ENCODE measurements at regions not wholly inside any gene's neighbourhood (a gene's known extent, or its start where the extent isn't known, plus 50 kb on each side); places are given as distances from the start of the nearest gene placed in this dataset.

- no peak for DNase-seq
Measured at GRCh38 chr12:76256904-76257303, 91.3 kb downstream of the BBS10 start.

DNA sequence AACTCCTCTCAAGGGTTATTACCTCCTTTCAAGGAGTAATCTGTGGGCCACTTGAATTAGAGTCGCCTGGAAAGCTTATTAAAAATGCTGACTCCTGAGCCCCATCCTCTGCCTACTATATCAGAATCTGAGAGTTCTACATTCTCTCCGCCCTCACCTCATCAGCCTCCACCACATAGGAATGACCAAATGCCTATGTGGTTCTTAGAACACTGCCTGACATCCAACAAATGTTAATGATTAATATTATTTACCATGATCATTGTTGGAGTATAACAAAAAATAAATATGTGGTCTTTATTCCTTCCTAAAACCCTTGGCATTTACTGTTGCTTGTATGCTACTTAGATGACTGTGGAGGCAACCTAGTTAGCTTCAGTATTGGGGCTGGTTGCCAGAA lies 91.9 kb downstream of the BBS10 start:
- DNase-seq, result no peak

DNA sequence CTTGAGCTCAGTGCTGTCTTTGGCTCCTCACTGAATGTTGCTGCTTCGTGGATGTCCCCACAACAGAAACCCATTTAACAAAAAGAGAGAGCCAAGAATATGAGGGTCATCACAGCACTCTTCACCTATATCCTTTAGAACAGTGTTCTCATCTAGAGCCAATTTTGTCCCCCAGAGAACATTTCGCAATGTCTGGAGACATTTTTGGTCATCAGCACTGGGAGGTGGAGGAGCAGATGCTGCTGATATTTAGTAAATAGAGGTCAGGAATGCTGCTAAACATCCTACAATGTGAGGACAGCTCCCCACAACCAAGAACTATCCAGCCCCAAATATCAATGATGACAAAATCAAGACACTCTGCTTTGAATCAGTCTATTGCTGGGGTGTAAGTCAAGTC lies 92.5 kb downstream of the BBS10 start:
- DNase-seq, result no peak

DNA sequence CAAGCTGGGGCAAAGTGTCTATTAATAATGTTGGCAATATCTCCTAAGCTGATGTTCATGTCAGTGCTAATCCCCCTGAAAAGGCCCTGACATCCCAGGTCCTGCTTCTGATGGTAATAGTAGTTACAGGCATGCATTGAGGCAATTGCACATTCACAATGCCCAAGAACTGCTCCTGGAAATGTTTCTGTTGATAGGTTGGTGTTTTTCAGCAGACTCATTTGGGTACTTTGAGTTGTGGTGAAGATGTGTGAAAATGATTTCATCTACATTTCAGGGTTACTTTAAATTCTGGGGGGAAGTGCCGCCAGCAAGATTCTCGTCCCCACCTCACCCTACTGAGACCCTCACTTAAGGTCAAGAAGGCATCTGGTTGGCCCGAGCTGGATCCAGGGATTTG lies 92.9 kb downstream of the BBS10 start:
- DNase-seq, result no peak

- DNase-seq, result no peak
Measured at GRCh38 chr12:76252031-76252430, 96.2 kb downstream of the BBS10 start.

- DNase-seq, result no peak
Measured at GRCh38 chr12:76250256-76250655, 98.0 kb downstream of the BBS10 start.

DNA sequence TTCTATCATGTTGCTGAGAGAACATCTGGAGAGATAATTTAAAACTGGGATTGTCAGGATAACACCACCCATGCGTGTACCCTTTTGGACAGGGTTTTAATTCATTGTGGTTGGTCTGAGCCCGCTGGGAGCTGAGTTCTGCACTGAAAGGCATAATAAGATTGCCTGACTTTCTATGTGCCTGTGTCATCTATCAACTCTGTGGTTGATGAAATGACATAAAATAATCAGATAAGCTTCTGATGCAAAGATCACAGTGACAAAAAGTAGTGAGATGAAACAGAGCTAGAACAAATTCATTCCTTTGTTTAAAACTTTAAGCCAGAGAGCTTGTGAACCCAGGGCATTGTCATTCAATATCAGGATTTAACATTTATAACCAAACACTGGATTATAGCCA lies 98.7 kb downstream of the BBS10 start:
- no peak for DNase-seq

DNA sequence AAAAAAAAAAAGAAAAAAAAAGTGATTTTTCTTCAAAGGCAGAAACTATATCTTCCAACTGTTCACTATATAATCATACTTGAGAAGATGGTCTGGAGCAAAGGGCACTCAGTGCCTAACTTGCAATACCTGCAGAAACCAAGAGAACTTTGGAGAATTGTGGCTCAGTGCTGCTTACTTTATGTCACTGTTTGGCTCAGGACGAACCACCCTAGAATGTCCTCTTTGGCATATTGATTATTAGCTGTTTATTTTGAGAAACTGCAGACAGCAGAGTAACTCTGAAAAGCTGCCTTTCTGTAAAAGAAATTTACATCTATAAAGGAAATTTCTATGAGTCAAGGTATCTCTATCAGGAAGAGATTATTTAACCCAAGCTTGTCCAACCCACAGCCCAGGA lies 100.2 kb downstream of the BBS10 start:
- no peak for DNase-seq

DNA sequence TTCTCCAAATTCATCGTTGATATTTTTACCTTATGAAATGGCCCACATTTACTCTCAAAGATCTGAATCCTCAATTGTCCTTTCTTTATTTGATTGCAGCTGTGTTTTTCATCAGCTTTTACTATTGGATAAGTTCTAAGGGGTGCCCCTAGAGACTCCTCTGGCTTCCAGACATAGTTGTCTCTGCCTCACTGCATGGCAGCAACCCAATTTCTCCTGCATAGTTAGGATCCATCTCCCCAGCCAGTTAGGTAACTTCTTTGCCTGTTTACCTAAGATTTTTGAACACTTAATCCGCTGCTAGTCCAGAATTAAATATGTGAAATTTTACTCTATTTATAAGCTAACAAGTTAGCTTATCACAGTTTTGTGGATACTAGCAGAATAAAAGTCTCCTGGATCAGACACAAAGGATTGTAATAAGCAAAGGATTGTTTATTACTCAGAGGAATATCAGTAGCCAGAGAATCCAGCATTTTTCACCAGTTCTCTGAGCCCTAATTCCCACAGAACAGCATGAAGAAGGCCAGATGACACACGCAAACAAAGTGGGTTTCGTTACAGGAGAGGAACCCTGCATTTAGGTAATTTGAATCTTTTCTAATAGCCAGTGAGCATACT lies 101.1 kb downstream of the BBS10 start:
- no peak for DNase-seq

GRCh38 chr12:76246611-76247010 lies 101.6 kb downstream of the BBS10 start:
- DNase-seq, result no peak

GRCh38 chr12:76244300-76244699 lies 103.9 kb downstream of the BBS10 start:
- DNase-seq, result no peak

- DNase-seq, result no peak
Measured at GRCh38 chr12:76242813-76243550, 105.2 kb downstream of the BBS10 start.

- no peak for DNase-seq
Measured at GRCh38 chr12:76241371-76241770, 106.8 kb downstream of the BBS10 start.

- DNase-seq, result no peak
Measured at GRCh38 chr12:76240281-76240680, 107.9 kb downstream of the BBS10 start.

DNA sequence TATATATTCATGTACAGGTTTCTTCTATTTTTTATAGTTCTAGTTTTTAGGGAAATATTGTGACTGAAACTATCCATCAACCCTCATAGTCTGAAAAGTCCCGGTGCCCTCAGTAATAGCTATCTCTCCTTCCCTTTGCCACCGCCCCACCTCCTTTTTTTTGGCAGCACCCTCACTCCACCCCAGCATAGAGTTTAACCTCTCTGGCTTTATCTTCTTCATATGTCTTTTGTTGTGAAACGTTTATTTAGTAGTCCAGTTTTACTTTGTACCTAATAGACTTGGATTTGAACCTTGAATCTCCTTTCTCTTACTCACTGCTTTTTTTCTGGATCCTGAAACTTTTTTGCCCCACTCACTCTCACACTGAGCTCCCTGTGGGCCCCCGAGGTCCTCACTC lies 109.5 kb downstream of the BBS10 start:
- DNase-seq, result no peak

GRCh38 chr12:76237086-76237701 lies 111.0 kb downstream of the BBS10 start:
- no peak for DNase-seq

- DNase-seq, result no peak
Measured at GRCh38 chr12:76236640-76237039, 111.6 kb downstream of the BBS10 start.

DNA sequence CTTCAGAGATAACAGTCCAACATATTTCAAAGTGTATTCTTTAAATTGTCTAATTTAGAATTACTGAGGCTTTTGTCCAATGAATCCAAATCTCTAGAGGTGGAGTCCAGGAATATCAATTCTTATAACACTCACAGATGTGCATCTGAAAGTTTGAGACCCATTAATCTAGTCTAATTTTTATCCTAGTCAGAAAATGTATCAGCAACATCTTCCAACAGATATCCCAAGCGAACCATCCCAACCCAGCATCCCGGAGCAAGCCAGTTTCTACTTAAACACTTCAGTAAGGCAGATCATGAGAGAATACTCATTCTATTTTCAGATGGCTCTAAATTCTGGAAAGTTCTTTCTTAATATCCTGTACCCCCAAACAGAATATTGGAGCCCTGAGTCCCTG lies 113.5 kb downstream of the BBS10 start:
- no peak for DNase-seq

- DNase-seq, result no peak
Measured at GRCh38 chr12:76232013-76232412, 116.2 kb downstream of the BBS10 start.

DNA sequence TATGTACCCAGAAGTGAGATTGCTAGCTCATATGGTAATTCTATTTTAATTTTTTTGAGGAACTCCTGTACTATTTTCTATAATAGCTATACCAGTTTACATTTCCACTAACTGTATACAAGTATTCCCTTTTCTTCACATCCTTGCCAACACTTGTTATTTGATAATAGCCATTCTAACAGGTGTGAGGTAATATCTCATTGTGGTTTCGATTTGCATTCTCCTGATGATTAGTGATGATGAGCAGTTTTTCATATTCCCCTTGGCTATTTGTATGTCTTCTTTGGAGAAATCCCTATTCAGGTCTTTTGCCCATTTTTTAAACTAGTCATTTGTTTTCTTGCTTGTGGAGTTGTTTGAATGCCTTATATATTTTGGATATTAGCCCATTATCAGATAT lies 121.3 kb downstream of the BBS10 start:
- no peak for DNase-seq

DNA sequence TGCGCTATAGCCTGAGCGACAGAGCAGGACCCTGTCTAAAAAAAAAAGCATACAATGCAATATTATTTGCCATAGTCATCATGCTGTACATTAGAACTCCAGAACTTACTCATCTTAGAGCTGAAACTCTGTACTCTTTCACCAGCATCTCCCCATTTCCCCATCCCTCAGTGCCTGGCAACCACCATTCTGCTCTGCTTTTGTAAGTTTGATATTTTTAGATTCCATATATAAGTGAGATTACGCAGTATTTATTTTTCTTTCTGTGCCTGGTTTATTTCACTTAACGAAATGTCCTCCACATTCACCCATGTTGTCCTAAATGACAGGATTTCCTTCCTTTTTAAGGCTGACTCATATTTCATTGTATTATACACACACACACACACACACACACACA lies 121.8 kb downstream of the BBS10 start:
- DNase-seq, result no peak

DNA sequence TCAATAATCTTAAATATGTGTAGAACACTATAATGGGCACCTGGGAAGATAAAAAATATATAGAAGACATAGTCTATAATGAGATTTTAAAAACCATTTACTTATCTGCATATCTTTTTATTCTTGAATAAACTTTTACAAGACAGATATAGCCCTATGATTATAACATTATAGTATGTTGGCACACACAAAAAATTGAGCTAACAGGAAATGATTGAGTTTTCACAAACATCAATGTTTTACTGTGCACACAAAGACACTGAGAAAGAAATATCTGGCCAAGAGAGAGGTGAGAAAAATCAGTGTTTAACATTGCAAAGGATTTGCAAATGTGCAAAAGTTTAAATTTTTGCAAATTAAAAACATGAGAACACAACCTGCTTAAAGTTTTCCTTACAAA lies 124.3 kb downstream of the BBS10 start:
- no peak for DNase-seq

DNA sequence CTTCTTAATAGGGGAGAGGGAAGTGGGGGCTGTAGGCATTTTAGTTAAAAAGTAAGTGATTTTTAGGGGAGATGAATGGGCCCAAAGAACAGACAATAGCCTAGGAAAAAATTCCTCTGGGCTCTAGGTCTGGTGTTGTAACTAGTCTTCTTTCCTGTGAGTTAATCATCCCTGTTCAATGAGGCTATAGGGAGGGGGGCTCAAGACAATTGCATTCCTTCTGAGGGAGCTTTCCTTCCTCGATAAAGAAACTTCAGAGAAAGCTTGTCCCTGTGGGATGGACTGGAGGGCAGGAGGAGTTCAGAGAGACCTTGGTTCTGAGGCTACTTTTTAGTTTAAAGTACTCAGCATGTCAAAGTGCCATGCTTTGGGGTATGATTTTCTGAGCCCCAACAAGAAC lies 127.2 kb downstream of the BBS10 start:
- no peak for DNase-seq

- DNase-seq, result no peak
Measured at GRCh38 chr12:76219806-76220205, 128.4 kb downstream of the BBS10 start.
